ENCODE measurements at regions not wholly inside any gene's neighbourhood (a gene's known extent, or its start where the extent isn't known, plus 50 kb on each side); places are given as distances from the start of the nearest gene placed in this dataset.

DNA sequence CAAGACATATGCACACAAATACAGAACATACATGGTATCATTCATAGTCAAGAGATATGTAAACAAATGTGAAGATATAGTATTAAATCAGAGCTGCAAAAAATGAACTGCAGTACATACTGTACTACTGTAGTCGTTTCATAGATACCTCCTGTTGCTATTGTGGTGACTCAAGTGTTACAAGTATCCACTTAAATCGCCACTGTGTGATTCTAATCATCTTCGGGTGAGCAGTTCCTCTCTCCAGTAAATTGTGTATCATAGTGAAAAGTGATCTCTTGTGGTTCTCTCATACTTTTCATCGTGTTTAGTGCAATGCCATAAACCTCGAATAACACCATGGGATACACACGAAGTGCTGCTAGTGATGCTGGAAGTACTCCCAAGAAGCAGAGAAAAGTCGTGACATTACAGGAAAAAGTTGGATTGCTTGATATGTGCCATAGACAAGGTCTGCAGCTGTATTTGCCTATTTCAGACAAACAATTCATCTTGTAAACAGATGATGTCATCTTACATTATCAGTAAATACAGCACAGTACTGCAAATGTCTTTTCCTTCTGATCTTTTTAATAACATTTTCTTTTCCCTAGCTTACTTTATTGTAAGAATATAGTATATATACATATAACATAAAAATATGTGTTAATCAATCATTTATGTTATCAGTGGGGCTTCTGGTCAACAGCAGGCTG, 222.2 kb downstream of the BCL11A start:
- DNase-seq (ENCODE audit: low read depth): no peak
- TF ChIP-seq, protein P1, sequence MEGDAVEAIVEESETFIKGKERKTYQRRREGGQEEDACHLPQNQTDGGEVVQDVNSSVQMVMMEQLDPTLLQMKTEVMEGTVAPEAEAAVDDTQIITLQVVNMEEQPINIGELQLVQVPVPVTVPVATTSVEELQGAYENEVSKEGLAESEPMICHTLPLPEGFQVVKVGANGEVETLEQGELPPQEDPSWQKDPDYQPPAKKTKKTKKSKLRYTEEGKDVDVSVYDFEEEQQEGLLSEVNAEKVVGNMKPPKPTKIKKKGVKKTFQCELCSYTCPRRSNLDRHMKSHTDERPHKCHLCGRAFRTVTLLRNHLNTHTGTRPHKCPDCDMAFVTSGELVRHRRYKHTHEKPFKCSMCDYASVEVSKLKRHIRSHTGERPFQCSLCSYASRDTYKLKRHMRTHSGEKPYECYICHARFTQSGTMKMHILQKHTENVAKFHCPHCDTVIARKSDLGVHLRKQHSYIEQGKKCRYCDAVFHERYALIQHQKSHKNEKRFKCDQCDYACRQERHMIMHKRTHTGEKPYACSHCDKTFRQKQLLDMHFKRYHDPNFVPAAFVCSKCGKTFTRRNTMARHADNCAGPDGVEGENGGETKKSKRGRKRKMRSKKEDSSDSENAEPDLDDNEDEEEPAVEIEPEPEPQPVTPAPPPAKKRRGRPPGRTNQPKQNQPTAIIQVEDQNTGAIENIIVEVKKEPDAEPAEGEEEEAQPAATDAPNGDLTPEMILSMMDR (IDR thresholded peaks at IDR 0.05; ENCODE audit: low read depth, low read length, missing control alignments): no peak
- H3K4me3 ChIP-seq (ENCODE audit: low read depth, low read length): no peak overlapping the region

DNA sequence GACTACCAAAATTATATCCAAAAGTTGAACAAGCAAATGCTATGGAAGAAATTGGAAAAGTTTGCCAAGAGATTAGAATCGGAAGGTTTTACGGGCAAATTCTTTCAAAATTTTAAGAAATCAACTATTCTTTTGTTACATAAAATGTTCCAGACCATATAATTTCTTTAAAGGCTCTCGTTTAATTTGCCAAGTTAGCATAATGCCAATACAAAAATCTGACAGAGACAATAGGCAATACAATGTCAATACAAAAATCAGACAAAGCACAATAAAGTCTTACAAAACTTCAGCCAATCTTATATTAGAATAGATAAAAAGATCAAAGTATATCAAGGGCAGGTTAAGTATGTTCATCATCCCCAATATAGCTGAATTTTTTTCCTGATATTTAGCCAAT, 224.2 kb downstream of the BCL11A start:
- TF ChIP-seq, protein P1 (IDR thresholded peaks at IDR 0.05; ENCODE audit: low read depth, low read length, missing control alignments): no peak
- H3K4me3 ChIP-seq (ENCODE audit: low read depth, low read length): no peak overlapping the region
- no peak for DNase-seq (ENCODE audit: low read depth)

DNA sequence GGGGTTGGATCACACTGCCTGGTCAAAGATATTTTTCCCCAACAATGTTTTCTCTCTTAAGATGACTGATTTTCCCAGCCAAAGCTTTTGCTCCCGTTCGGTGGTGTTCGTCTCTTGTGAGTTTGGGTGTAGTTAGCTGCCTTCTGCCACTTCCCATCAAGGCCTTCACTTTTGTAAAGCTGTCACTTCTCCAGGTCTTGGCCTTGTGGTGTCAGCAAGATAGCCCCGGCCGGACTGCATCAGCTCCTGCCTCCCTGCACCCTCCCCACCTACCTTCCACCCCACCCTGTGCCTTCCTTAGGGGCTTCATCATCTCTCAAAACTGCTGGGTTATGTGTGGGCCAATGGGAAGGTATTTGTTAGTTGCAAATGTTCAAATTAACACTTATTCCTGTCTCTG, 228.9 kb downstream of the BCL11A start:
- no peak for DNase-seq (ENCODE audit: low read depth)
- no peak overlapping the region for H3K4me3 ChIP-seq (ENCODE audit: low read depth, low read length)
- TF ChIP-seq, protein P1 (IDR thresholded peaks at IDR 0.05; ENCODE audit: low read depth, low read length, missing control alignments): no peak

DNA sequence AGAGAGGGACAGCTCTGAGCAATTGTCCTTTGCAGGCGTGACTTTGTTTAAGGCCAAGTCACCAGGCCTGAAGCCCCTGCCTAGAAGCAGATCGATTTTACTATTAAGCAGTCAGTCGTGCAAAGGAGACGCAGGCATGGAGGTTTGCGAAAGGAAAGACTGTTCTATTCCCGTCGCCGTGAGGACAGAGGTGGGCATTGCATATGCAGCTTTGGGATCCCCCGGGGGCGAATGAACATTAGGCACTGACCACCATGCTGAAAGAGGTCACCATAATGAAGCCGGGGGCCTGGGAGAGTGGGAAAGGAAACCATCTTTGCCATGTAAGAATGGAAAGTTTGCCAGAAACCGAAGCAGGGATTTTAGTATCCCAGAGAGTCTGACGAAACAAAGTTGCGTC, 231.6 kb downstream of the BCL11A start:
- TF ChIP-seq, protein P1 (IDR thresholded peaks at IDR 0.05; ENCODE audit: low read depth, low read length, missing control alignments): no peak
- no peak overlapping the region for H3K4me3 ChIP-seq (ENCODE audit: low read depth, low read length)
- no peak for DNase-seq (ENCODE audit: low read depth)

DNA sequence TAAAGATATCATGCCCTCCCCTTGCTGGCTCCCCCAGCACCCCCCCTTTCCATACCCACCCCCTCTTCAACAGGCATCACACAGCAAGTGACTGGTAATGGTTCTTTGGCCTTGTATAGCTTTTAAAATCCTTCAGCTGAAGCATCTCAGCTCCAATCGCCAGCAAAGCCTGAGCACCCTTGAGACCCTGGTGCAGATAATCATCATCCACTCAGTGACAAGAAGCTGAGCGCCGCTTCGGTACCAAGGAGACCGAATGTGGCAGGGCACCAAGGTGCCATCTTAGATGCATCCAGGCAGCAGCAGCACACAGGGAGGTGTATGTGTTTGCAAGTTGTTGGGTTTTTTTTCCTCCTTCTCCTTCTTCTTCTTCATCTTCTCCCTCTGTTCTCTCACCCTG, 232.7 kb downstream of the BCL11A start:
- TF ChIP-seq, protein P1 (IDR thresholded peaks at IDR 0.05; ENCODE audit: low read depth, low read length, missing control alignments): no peak
- H3K4me3 ChIP-seq (ENCODE audit: low read depth, low read length): no peak overlapping the region
- no peak for DNase-seq (ENCODE audit: low read depth)

DNA sequence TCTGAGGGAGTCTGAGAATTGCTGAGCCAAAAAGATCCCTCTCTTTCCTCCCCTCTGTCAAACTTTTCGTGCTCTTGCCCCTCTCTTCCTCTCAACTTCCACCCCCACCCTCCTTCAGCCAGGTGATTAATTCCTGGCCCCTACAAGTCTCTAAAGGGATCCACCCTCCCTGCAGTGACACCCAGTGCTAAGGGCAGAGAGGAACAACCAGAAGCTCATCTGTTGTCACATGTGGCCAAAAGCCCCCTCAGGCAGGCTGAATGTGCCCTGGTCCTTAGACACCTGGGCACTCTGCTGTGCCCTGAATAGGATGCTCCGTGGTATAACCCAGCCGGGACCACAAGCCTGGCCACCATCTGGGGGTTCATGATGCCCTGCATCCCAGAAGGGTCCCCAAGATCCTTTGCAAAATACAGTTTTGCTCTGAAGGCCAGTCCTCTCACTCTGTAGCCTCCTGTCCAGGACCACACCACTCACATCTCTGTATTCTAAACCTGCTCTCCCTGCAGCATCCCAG, 234.4 kb downstream of the BCL11A start:
- no peak for DNase-seq (ENCODE audit: low read depth)
- TF ChIP-seq, protein P1 (IDR thresholded peaks at IDR 0.05; ENCODE audit: low read depth, low read length, missing control alignments): no peak
- H3K4me3 ChIP-seq (ENCODE audit: low read depth, low read length): no peak overlapping the region

DNA sequence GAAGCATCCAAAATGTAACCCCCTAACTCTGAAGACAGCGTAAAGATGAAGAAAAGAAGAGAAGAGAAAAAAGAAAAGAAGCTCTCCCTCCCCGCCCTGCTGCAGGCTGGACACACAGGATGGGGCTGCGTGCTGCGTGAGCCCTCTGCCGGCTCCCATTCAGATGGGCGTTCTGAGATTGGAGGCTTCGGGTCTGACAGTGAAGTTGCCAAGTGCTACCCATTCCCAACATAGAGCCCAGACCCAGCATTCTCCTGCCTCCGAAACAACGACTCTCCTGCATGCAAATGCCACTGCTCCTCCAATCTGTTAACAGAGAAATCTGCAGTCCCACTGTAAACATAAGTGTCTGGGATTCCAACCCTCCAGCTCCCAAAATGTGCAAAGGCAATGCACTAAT, 234.9 kb downstream of the BCL11A start:
- no peak overlapping the region for H3K4me3 ChIP-seq (ENCODE audit: low read depth, low read length)
- DNase-seq (ENCODE audit: low read depth): no peak
- TF ChIP-seq, protein P1 (IDR thresholded peaks at IDR 0.05; ENCODE audit: low read depth, low read length, missing control alignments): no peak
